ENCODE measurements at regions not wholly inside any gene's neighbourhood (a gene's known extent, or its start where the extent isn't known, plus 50 kb on each side); places are given as distances from the start of the nearest gene placed in this dataset.

DNA sequence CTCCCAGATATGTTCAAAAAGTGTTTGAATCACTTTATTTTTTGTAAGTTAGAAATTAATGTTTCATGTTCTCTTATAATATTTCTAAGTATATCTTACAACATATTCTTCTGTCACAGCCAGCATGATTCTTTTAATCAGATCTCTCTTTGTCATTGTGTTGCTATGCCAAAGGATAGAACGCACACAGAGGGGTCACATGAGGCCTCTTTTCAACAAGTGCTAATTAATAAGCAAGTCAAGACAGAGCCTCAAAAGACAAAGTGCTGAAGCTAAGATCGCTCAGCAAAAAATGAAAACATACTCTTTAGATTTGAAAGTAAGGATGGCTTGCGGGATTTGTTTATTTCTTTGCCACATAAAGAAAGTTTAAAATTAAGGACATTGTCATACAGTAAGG lies 508.8 kb upstream of the PTCHD4 start:
- Histone ChIP-seq H3K27ac (ENCODE audit: low read depth, low read length) (no peak overlapping the region), H3K36me3 (ENCODE audit: insufficient read depth, low read length) (no peaks in the 10 kb centered on the region), H3K4me3 (ENCODE audit: low read length in 2 of 2) (no peak overlapping the region), H3K9me3 (ENCODE audit: control insufficient read depth in 1 of 2, low read length in 2 of 2) (no peaks in the 10 kb centered on the region), H3K4me1 (ENCODE audit: insufficient read depth, low read length) (no peaks in the 10 kb centered on the region), H3K27me3 (ENCODE audit: insufficient read depth, low read length) (no peaks in the 10 kb centered on the region)
- Mint-ChIP-seq H3K36me3 (no peaks in the 10 kb centered on the region), H3K4me3 (no peak overlapping the region), H3K4me1 (no peaks in the 10 kb centered on the region), H3K27ac (no peak overlapping the region), H3K27me3 (no peaks in the 10 kb centered on the region), H3K9me3 (peaks cover 1 to 8% (median 3%) of the 10 kb centered on the region in 8 donors)
- POLR2A ChIA-PET (ENCODE audit: partially characterized antibody) = no interaction called here
- intact Hi-C loops (cut with micrococcal nuclease) = no loop called here
- no peak for DNase-seq
- CTCF ChIA-PET (ENCODE audit: partially characterized antibody) = no interaction called here

GRCh38 chr6:48615041-48615440 lies 504.0 kb upstream of the PTCHD4 start:
- no peaks in the 10 kb centered on the region for H3K36me3 Mint-ChIP-seq
- intact Hi-C loops (cut with micrococcal nuclease) = no loop called here
- H3K9me3 Mint-ChIP-seq = peaks cover 2 to 7% (median 5%) of the 10 kb centered on the region in 8 donors
- Histone ChIP-seq H3K9me3 (ENCODE audit: control insufficient read depth in 1 of 2, low read length in 2 of 2) (no peaks in the 10 kb centered on the region), H3K4me1 (ENCODE audit: insufficient read depth, low read length) (no peaks in the 10 kb centered on the region), H3K36me3 (ENCODE audit: insufficient read depth, low read length) (no peaks in the 10 kb centered on the region), H3K27me3 (ENCODE audit: insufficient read depth, low read length) (no peaks in the 10 kb centered on the region), H3K4me3 (ENCODE audit: low read length in 2 of 2) (no peak overlapping the region), H3K27ac (ENCODE audit: low read depth, low read length) (no peak overlapping the region)
- CTCF ChIA-PET (ENCODE audit: partially characterized antibody) = no interaction called here
- H3K4me3 Mint-ChIP-seq = no peak overlapping the region
- H3K4me1 Mint-ChIP-seq = no peaks in the 10 kb centered on the region
- DNase-seq = no peak
- H3K27ac Mint-ChIP-seq = no peak overlapping the region
- H3K27me3 Mint-ChIP-seq = no peaks in the 10 kb centered on the region
- POLR2A ChIA-PET (ENCODE audit: partially characterized antibody) = no interaction called here

DNA sequence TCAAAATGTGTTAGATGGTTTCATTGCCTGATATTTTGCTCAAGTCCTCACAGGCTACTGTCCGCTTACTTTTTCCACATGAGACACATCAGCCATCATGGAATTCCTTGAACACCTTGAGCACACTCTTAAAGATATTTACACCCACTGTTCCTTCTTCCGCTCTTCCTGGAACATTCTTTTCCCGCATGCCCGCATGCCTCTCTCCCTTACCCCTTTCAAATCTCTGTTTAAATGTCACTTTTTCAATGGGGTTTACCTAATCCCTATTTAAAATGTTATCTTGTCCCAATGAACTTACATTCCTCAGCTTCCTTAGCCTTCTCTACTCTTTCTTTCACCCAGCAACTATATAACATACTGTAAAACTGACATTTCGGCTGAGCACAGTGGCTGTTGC lies 503.3 kb upstream of the PTCHD4 start:
- intact Hi-C loops (cut with micrococcal nuclease) = no loop called here
- POLR2A ChIA-PET (ENCODE audit: partially characterized antibody) = no interaction called here
- Mint-ChIP-seq H3K9me3 (peaks cover 2 to 9% (median 5%) of the 10 kb centered on the region in 8 donors), H3K4me3 (no peak overlapping the region), H3K27ac (no peak overlapping the region), H3K4me1 (peaks cover 0 to 2% (median 0%) of the 10 kb centered on the region in 4 donors), H3K36me3 (no peaks in the 10 kb centered on the region), H3K27me3 (no peaks in the 10 kb centered on the region)
- Histone ChIP-seq H3K9me3 (ENCODE audit: control insufficient read depth in 1 of 2, low read length in 2 of 2) (no peaks in the 10 kb centered on the region), H3K4me3 (ENCODE audit: low read length in 2 of 2) (no peak overlapping the region), H3K4me1 (ENCODE audit: insufficient read depth, low read length) (no peaks in the 10 kb centered on the region), H3K27ac (ENCODE audit: low read depth, low read length) (no peak overlapping the region), H3K27me3 (ENCODE audit: insufficient read depth, low read length) (no peaks in the 10 kb centered on the region), H3K36me3 (ENCODE audit: insufficient read depth, low read length) (no peaks in the 10 kb centered on the region)
- CTCF ChIA-PET (ENCODE audit: partially characterized antibody) = no interaction called here
- no peak for DNase-seq

DNA sequence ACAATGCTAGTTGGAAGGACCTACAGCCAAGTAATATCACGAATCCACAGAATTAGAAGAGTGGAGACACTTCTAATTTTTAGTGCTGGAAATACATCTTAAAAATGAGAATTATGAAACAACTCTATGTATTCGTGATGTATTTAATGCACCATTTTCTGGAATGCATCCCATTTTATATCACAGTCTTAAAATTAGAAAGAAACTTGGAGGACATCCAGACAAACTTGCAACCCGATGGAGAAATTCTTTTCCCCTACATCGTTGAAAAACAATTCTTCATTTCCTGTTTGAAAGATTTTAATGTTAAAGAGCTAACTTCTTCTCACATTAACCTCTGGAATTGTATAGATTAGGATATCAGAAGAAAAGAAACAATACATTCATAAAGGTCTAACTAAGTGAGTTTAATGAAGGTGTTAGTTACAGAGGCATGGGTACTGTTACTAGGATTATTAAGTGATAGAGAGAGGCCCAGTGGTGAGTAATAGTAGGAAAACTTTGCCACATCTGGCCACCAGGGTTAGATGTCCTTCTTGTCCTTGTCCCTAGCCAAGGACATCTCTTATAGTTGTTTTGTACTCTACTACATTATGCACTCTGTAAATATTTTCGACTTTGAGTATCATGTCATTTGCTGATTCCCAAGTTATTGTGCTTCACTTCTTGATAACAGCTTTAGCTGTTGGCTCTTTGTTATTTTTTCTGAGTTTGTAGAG lies 502.4 kb upstream of the PTCHD4 start:
- no peaks in the 10 kb centered on the region for H3K27me3 Mint-ChIP-seq
- peaks cover 0 to 2% (median 0%) of the 10 kb centered on the region in 4 donors for H3K4me1 Mint-ChIP-seq
- POLR2A ChIA-PET (ENCODE audit: partially characterized antibody) = no interaction called here

DNA sequence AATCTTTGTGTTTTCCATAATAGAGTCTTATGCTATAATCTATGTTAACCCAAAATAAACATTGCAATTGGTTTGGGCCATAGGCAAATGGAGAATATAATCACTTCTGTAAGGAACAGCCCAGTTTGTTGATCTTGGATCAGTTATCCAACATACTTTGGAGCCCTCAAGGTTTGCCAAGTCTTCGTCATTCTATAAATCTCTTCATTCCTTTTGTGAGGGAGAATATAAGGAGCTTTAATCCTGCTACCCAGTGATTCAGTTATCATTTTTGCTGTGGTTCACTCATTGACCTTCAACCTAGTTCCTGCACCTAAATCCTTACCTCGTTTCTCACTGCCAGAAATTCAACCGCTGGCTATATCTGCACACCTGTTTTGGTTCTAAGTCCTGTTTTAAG lies 500.3 kb upstream of the PTCHD4 start:
- no peaks in the 10 kb centered on the region for H3K27me3 ChIP-seq (ENCODE audit: insufficient read depth, low read length)
- H3K9me3 ChIP-seq (ENCODE audit: control insufficient read depth in 1 of 2, low read length in 2 of 2) = no peaks in the 10 kb centered on the region
- H3K4me3 ChIP-seq (ENCODE audit: low read length in 2 of 2) = no peak overlapping the region
- Mint-ChIP-seq H3K4me1 (peaks cover 0 to 2% (median 0%) of the 10 kb centered on the region in 4 donors), H3K27ac (no peak overlapping the region), H3K4me3 (no peak overlapping the region), H3K9me3 (peaks cover 3 to 9% (median 4%) of the 10 kb centered on the region in 8 donors), H3K27me3 (no peaks in the 10 kb centered on the region), H3K36me3 (no peaks in the 10 kb centered on the region)
- intact Hi-C loops (cut with micrococcal nuclease) = no loop called here
- H3K36me3 ChIP-seq (ENCODE audit: insufficient read depth, low read length) = no peaks in the 10 kb centered on the region
- ChIA-PET CTCF (ENCODE audit: partially characterized antibody) (no interaction called here), POLR2A (ENCODE audit: partially characterized antibody) (no interaction called here)
- H3K4me1 ChIP-seq (ENCODE audit: insufficient read depth, low read length) = no peaks in the 10 kb centered on the region
- no peak for DNase-seq
- no peak overlapping the region for H3K27ac ChIP-seq (ENCODE audit: low read depth, low read length)

More for the DNA sequence above, 502.4 kb upstream of the PTCHD4 start:
- Mint-ChIP-seq H3K4me3 (no peak overlapping the region), H3K27ac (no peak overlapping the region), H3K9me3 (peaks cover 2 to 9% (median 6%) of the 10 kb centered on the region in 8 donors), H3K36me3 (no peaks in the 10 kb centered on the region)
- Histone ChIP-seq H3K27ac (ENCODE audit: low read depth, low read length) (no peak overlapping the region), H3K27me3 (ENCODE audit: insufficient read depth, low read length) (no peaks in the 10 kb centered on the region), H3K36me3 (ENCODE audit: insufficient read depth, low read length) (no peaks in the 10 kb centered on the region), H3K4me3 (ENCODE audit: low read length in 2 of 2) (no peak overlapping the region), H3K4me1 (ENCODE audit: insufficient read depth, low read length) (no peaks in the 10 kb centered on the region), H3K9me3 (ENCODE audit: control insufficient read depth in 1 of 2, low read length in 2 of 2) (no peaks in the 10 kb centered on the region)
- no peak for DNase-seq
- intact Hi-C loops (cut with micrococcal nuclease) = no loop called here
- CTCF ChIA-PET (ENCODE audit: partially characterized antibody) = no interaction called here

- ChIA-PET POLR2A (ENCODE audit: partially characterized antibody) (no interaction called here), CTCF (ENCODE audit: partially characterized antibody) (no interaction called here)
- no peak for DNase-seq
- Mint-ChIP-seq H3K27ac (no peak overlapping the region), H3K4me3 (no peak overlapping the region), H3K9me3 (peaks cover 3 to 9% (median 4%) of the 10 kb centered on the region in 8 donors), H3K27me3 (no peaks in the 10 kb centered on the region), H3K36me3 (no peaks in the 10 kb centered on the region), H3K4me1 (peaks cover 0 to 2% (median 0%) of the 10 kb centered on the region in 4 donors)
- Histone ChIP-seq H3K9me3 (ENCODE audit: control insufficient read depth in 1 of 2, low read length in 2 of 2) (no peaks in the 10 kb centered on the region), H3K36me3 (ENCODE audit: insufficient read depth, low read length) (no peaks in the 10 kb centered on the region), H3K4me3 (ENCODE audit: low read length in 2 of 2) (no peak overlapping the region), H3K4me1 (ENCODE audit: insufficient read depth, low read length) (no peaks in the 10 kb centered on the region), H3K27ac (ENCODE audit: low read depth, low read length) (no peak overlapping the region), H3K27me3 (ENCODE audit: insufficient read depth, low read length) (no peaks in the 10 kb centered on the region)
- intact Hi-C loops (cut with micrococcal nuclease) = no loop called here
Measured at GRCh38 chr6:48610846-48611245, 499.8 kb upstream of the PTCHD4 start.

- no peak for DNase-seq
- no peak overlapping the region for H3K4me3 ChIP-seq (ENCODE audit: low read length in 2 of 2)
- Mint-ChIP-seq H3K36me3 (no peaks in the 10 kb centered on the region), H3K27me3 (no peaks in the 10 kb centered on the region), H3K4me3 (no peak overlapping the region), H3K4me1 (peaks cover 0 to 2% (median 0%) of the 10 kb centered on the region in 4 donors), H3K27ac (no peak overlapping the region), H3K9me3 (peaks cover 0 to 7% (median 5%) of the 10 kb centered on the region in 8 donors)
- intact Hi-C loops (cut with micrococcal nuclease) = no loop called here
- H3K9me3 ChIP-seq (ENCODE audit: control insufficient read depth in 1 of 2, low read length in 2 of 2) = no peaks in the 10 kb centered on the region
- POLR2A ChIA-PET (ENCODE audit: partially characterized antibody) = no interaction called here
- H3K27me3 ChIP-seq (ENCODE audit: insufficient read depth, low read length) = no peaks in the 10 kb centered on the region
- H3K4me1 ChIP-seq (ENCODE audit: insufficient read depth, low read length) = no peaks in the 10 kb centered on the region
- no peaks in the 10 kb centered on the region for H3K36me3 ChIP-seq (ENCODE audit: insufficient read depth, low read length)
- no peak overlapping the region for H3K27ac ChIP-seq (ENCODE audit: low read depth, low read length)
- CTCF ChIA-PET (ENCODE audit: partially characterized antibody) = no interaction called here
Measured at GRCh38 chr6:48606618-48607017, 495.6 kb upstream of the PTCHD4 start.

GRCh38 chr6:48597951-48598350 lies 487.0 kb upstream of the PTCHD4 start:
- H3K27ac ChIP-seq (ENCODE audit: low read depth, low read length) = no peak overlapping the region
- no peaks in the 10 kb centered on the region for H3K36me3 ChIP-seq (ENCODE audit: insufficient read depth, low read length)
- intact Hi-C loops (cut with micrococcal nuclease) = no loop called here
- H3K27me3 ChIP-seq (ENCODE audit: insufficient read depth, low read length) = no peaks in the 10 kb centered on the region
- Mint-ChIP-seq H3K27me3 (no peaks in the 10 kb centered on the region), H3K4me3 (no peak overlapping the region), H3K27ac (no peak overlapping the region), H3K9me3 (peaks cover 0 to 10% (median 6%) of the 10 kb centered on the region in 8 donors), H3K4me1 (no peaks in the 10 kb centered on the region), H3K36me3 (no peaks in the 10 kb centered on the region)
- ChIA-PET POLR2A (ENCODE audit: partially characterized antibody) (no interaction called here), CTCF (ENCODE audit: partially characterized antibody) (no interaction called here)
- H3K4me1 ChIP-seq (ENCODE audit: insufficient read depth, low read length) = no peaks in the 10 kb centered on the region
- DNase-seq = no peak
- no peaks in the 10 kb centered on the region for H3K9me3 ChIP-seq (ENCODE audit: control insufficient read depth in 1 of 2, low read length in 2 of 2)
- no peak overlapping the region for H3K4me3 ChIP-seq (ENCODE audit: low read length in 2 of 2)
